Kidney glomerular epithelial cell (primary cell): ENCODE measurements at regions not wholly inside any gene's neighbourhood (a gene's known extent, or its start where the extent isn't known, plus 50 kb on each side); places are given as distances from the start of the nearest gene placed in this dataset.

Experiments
- DNase-seq: peaks from one replicate; lab custom pipeline; 2025; lab: John Stamatoyannopoulos, UW

GRCh38 chr7:91630581-91631380 is 249.7 kb downstream of the MTERF1 start:
- DNase-seq: peak; percentile 48

DNA sequence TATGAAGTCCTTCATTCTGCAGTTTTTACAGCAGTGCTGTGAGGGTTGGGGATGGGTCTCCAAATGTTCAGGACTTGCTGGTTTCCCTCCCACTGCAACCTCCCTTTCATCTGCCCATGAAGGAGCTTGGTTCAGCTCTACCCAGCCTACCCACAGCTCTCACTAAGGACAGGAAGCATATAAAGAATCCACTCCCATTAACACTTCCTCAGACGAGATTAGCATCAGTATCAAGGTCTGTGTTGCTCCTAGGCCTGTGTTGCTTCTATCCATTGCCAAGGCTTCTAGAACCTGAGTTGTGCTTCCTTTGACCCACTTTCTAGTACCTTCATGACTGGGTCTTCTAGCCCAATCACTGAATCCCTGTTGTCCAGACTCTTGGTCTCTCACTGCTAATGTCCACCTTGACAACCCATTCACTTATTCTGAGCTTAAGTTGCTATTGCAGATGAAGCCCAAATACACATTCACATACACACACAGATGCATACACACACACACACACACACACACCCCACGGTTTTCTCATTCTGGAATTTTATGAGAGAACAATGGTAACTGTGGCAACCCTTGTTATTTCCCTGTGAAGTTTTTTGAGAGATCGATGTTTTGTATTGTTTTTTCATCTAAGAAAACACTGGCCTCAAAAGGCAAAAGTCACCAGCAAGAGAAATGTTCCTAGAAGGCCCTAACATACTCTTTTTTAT is 248.1 kb downstream of the MTERF1 start:
- DNase-seq: no peak

- no peak for DNase-seq
These were observed 247.5 kb downstream of the MTERF1 start for GRCh38 chr7:91633013-91633441.

GRCh38 chr7:91634485-91635177 is 245.9 kb downstream of the MTERF1 start:
- no peak for DNase-seq

DNA sequence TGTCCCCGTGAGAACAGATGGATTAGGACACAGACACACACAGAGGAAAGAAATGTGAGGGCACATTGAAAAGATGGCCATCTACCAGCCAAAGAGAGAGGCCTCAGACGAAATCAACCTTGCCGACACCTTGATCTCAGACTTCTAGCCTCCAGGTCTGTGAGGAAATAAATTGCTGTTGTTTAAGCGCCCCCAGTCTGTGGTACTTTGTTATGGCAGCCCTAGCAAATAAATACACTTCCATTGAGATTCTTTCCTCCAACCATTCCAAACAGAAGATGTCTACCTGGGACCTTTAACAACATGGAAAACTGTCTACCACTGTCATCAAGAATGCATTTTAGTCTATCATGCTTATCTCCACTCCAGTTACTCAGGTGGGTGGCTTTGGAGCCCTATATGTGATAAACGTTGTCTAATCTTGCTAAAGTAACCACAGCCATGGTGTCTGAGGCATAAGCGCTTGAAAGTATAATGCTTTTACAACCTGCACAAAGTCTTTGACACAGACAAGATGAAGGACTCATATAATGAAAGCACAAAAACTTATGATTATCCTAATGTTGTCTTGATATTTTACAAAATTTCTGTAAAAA is 244.3 kb downstream of the MTERF1 start:
- DNase-seq: peak; percentile 50

- DNase-seq: no peak
These were observed 243.8 kb downstream of the MTERF1 start for GRCh38 chr7:91636728-91637127.

DNA sequence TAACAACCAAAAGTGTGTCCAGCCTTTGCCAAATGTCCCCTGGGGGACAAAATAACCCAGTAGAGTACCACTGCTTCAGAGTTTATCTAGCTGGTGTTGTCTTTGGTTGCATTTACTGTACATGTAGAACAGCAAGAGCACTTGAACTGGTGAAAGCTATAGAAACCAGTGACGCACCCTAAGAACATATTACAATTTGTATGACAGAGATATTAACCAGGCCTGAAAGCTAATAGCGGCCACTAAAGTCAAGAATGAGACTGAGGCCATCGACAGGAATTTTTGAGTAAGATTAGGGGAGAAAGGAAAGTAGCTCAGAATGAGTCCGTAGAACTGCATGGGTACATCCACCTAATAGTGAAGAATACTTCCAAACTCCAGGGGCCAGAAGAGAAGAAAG is 236.2 kb downstream of the MTERF1 start:
- DNase-seq: no peak

- no peak for DNase-seq
These were observed 235.0 kb downstream of the MTERF1 start for GRCh38 chr7:91645542-91645941.

DNA sequence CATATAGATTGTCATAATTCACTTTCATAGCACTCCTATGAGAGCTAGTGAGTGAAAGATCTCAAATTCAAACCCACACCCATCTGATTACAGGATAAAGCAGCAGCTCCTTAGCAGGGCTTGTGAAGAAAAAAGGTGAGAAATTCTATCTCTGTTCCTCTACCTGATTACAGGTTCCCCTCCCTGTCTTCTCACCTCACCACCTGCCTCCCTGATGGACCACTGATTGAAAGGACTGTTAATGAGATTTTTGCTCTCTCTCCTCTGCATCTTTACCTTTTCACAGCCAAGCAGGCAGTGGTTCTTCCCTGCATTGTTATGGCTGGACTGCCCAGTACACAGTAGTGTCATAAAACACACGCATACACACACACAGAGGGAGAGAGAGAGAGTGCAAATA is 228.5 kb downstream of the MTERF1 start:
- no peak for DNase-seq

- no peak for DNase-seq
These were observed 227.2 kb downstream of the MTERF1 start for GRCh38 chr7:91653286-91653685.

- DNase-seq: no peak
These were observed 224.8 kb downstream of the MTERF1 start for GRCh38 chr7:91655656-91656055.

DNA sequence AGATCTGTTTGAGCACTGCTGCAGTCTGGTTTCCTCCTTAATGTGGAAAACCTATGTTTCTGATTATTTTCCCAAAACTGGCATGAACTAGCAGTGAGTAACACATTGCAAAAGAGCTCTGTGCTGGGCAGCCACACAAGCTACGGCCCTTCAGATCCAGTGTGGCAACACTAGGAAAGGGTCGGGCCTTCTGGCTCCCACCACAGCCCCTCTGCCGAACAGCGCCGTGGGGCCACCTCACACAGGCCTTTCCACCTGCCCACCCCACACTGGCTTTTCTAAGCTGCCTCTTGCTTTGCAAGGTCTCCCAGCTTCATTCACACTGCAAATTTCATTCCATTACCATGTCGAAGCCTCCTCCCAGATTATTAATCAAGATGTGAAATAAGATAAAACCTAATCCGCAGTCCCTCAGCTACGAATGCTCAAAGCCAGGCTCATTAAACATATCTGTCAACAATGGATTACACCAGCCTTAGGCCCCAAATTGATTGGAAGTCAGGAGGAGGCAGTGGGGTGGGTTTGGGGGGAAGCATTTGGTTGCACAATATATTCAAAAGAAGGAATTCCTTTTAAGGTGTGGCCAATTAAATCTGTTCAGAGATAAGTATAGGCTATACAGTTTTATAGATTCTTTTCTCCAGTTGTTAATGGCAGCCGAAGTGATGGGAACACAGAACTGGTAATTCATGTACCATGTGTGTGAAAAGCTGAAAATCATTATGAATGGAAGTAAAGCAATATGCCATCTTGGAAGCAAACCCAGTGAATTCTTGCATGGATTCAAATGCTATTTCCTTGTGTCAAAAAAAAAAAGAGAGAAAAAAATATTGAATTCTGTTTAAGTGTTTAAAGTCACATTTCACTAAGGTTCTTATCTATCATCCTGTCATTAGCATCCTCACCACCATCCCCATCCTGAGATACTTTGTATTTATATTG is 223.7 kb downstream of the MTERF1 start:
- DNase-seq: no peak

DNA sequence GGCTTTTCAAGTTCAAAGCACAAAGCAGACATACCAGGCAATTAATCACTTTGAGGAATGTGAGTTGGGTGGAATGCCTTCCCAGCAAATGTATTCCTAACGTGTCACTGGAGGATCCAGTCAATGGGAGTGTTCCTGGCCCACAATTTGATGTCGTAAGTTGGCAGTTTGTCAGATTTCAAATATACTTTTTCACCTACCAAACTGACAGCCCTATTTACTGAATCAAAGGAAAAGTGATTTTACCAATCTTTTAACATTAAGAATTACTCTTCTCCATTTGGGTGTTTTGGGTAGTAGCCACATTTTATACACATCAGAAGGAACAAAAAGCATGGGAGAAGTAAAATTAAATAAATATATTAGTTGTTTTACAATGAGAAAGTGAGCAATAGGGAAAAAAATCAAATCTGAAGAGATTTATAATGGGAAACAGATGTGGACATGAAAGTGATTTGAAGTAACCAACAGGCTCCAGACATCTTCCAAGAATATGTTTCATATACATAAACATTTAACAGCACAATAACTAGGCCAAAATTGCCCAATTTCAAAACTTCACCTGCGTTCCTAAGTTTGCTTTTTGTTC is 222.9 kb downstream of the MTERF1 start:
- peak; percentile 86 for DNase-seq

GRCh38 chr7:91659096-91659495 is 221.4 kb downstream of the MTERF1 start:
- no peak for DNase-seq

- no peak for DNase-seq
These were observed 219.7 kb downstream of the MTERF1 start for GRCh38 chr7:91660734-91661356.

DNA sequence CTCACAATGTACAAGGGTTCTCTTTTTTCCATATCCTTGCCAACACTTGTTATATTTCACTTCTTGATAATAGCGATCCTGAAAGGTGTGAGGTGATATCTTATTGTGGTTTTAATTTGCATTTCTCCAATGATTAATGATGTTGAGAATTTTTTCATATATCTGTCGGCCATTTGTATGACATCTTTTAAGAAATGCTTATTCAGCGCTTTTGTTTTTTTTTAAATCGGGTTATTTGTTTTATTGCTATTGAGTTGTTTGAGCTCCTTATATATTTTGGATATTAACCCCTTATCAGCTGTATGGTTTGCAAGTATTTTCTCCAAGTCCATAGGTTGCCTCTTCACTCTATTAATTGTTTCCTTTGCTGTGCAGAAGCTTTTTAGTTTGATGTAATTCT is 218.8 kb downstream of the MTERF1 start:
- no peak for DNase-seq

DNA sequence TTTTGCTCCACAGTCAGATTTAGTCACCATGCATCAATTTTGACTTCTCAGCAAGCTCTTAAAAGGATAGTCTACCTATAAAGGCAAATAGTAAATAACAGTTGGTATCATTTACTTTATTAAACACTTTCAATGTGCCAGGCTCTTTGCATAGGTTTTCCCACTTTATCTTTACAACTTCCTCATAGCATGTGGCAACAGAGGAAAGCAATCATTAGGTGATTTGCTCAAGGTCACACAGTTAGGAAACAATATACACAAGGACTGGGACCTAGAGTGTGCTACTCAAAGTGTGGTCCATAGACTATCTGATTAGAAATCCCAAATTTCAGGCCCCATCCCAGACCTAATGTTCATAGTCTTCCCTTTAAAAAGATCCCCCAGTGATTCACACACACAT is 212.3 kb downstream of the MTERF1 start:
- DNase-seq: no peak

DNA sequence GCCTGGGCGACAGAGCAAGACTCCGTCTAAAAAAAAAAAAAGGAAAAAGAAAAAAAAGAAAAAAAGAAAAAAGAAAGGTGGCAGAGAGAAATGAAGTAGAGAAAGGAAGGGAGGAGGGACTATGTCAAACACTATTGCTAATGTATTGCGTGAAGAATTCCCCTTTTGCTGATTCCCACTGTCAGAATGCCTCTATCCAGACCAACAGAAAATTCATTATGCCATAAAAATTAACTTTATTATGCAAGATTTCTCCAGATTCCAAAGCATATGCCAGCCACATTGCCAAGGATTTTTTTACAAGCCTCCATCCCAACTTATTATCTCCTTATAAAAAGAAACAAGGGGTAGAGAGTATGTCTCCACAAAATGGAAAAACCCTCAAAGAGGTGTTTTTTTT is 209.3 kb downstream of the MTERF1 start:
- DNase-seq: no peak

GRCh38 chr7:91674470-91674869 is 206.0 kb downstream of the MTERF1 start:
- no peak for DNase-seq

- no peak for DNase-seq
These were observed 198.8 kb downstream of the MTERF1 start for GRCh38 chr7:91681718-91682117.

- no peak for DNase-seq
These were observed 196.7 kb downstream of the MTERF1 start for GRCh38 chr7:91683823-91684222.
